Panc1 (cell line): ENCODE measurements at regions not wholly inside any gene's neighbourhood (a gene's known extent, or its start where the extent isn't known, plus 50 kb on each side); places are given as distances from the start of the nearest gene placed in this dataset.

ENCODE experiments used
- ATAC-seq: fragments of 200-7000 bp; cut with Tn5 transposase; 2 replicates; pipeline ENCODE4 v1.9.1; 2020; ENCODE audit warnings: mild to moderate bottlenecking, moderate library complexity
- BruUV-seq: library from RNA; stranded (reverse); fragments of 400-500 nt; replicated peaks from 2 replicates; lab custom pipeline; 2021; lab: Mats Ljungman, UMichigan
- CTCF ChIA-PET: fragments of 300-600 bp; sonication (Branson Sonifier 250); formaldehyde crosslinking; loops from one replicate; lab custom pipeline; 2022; ENCODE audit warnings: antibody characterized with exemption; lab: Charles Lee
- POLR2A ChIA-PET: fragments of 300-600 bp; sonication (Branson Sonifier 250); formaldehyde crosslinking; loops from one replicate; lab custom pipeline; 2022; ENCODE audit warnings: antibody characterized with exemption; lab: Charles Lee
- DNase-seq: peaks from one replicate; pipeline ENCODE4 v3.0.0-alpha.2; 2010; ENCODE audit warnings: low read depth, low spot score
- H3K27ac ChIP-seq: 2 replicates; pipeline ENCODE4 v1.5.1; 2011; ENCODE audit warnings: mild to moderate bottlenecking, low read length, inconsistent platforms
- H3K27me3 ChIP-seq: fragments of 200-500 bp; sonication (Bioruptor generic); 2 replicates; pipeline ENCODE4 v1.6.0; 2014; ENCODE audit warnings: low read length, inconsistent platforms; ENCODE audit not compliant: control insufficient read depth, insufficient read depth
- H3K36me3 ChIP-seq: fragments of 200-500 bp; sonication (Bioruptor generic); 2 replicates; pipeline ENCODE4 v1.5.1; 2014; ENCODE audit warnings: inconsistent platforms, mild to moderate bottlenecking, low read length, moderate library complexity; ENCODE audit not compliant: control insufficient read depth, insufficient read depth
- H3K4me1 ChIP-seq: 2 replicates; pipeline ENCODE4 v1.5.1; 2011; ENCODE audit warnings: inconsistent platforms, mild to moderate bottlenecking, low read length, moderate library complexity; ENCODE audit not compliant: control insufficient read depth, insufficient read depth
- H3K4me3 ChIP-seq, 2 experiments: 2 replicates each; pipeline ENCODE4 v1.5.1; 2011 to 2012; ENCODE audit warnings: low read depth in 2 of 2, low read length in 2 of 2, mild to moderate bottlenecking in 2 of 2, inconsistent platforms in 1 of 2, moderate library complexity in 1 of 2
- H3K9me3 ChIP-seq: fragments of 200-500 bp; sonication (Bioruptor generic); 2 replicates; pipeline ENCODE4 v1.5.1; 2014; ENCODE audit warnings: low read depth, mild to moderate bottlenecking, inconsistent platforms, low read length, moderate library complexity; ENCODE audit not compliant: control insufficient read depth, insufficient read depth
- POLR2AphosphoS5 ChIP-seq: IDR thresholded peaks from 2 replicates; pipeline ENCODE4 v1.6.1; 2012; ENCODE audit warnings: mild to moderate bottlenecking, low read depth, low read length, moderate library complexity
- REST ChIP-seq, 2 experiments: IDR thresholded peaks; 2 replicates each; pipeline ENCODE4 v1.6.1; 2011 to 2012; ENCODE audit warnings: low read depth in 2 of 2, control low read depth in 1 of 2, low read length in 1 of 2, mild to moderate bottlenecking in 1 of 2, moderate library complexity in 1 of 2; ENCODE audit not compliant: insufficient read depth in 1 of 2
- SIN3A ChIP-seq: IDR thresholded peaks from 2 replicates; pipeline ENCODE4 v1.6.1; 2012; ENCODE audit warnings: low read depth, mild to moderate bottlenecking, low read length, moderate library complexity, borderline replicate concordance; ENCODE audit not compliant: insufficient read depth
- TCF7L2 ChIP-seq: IDR thresholded peaks from 2 replicates; pipeline ENCODE4 v1.6.1; 2011; ENCODE audit warnings: mild to moderate bottlenecking, low read depth, low read length, inconsistent platforms
- in situ Hi-C: cut with HindIII; loops from 2 replicates; pipeline ENCODE4 v1.10.0; 2016; ENCODE audit warnings: low sequenced_read_pairs, low pct_unique_long_range_greater_than_20kb
- intact Hi-C: fragments of 100-400 bp; cut with micrococcal nuclease; formaldehyde crosslinking; loops from one replicate; pipeline ENCODE4 v1.10.0; 2022; ENCODE audit not compliant: unreplicated experiment
- TF ChIP-seq, protein P1 (sequence below): fragments of 450-650 bp; IDR thresholded peaks from 2 replicates; pipeline ENCODE4 v1.5.1; 2017; ENCODE audit warnings: mild to moderate bottlenecking

DNA sequence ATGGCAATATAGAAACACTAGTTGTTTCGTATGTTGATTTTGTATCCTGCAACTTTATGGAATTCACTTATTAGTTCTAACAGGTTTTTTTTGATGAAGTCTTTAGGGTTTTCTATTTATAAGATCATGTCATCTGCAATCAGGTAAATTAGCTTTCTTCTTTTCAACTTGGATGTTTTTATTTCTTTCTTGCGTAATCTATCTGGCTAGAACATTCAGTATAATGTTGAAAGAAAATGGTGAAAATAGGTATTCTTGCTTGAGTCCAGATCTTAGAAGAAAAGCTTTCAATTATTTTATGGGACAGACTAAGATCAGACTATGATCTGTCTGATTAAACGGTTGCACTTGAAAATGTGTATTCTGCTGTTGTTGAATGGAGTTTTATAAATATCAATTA is 820.8 kb upstream of the ADGRB3 start:
- in situ Hi-C loops: no loop called here
- DNase-seq: no peak
- intact Hi-C loops: no loop called here
- H3K4me1 ChIP-seq: no peaks in the 10 kb centered on the region
- no peaks in the 10 kb centered on the region for H3K36me3 ChIP-seq
- no peak overlapping the region for H3K4me3 ChIP-seq
- no peak for ATAC-seq
- no peak for TF ChIP-seq TCF7L2
- no peak for TF ChIP-seq SIN3A
- TF ChIP-seq, protein P1, sequence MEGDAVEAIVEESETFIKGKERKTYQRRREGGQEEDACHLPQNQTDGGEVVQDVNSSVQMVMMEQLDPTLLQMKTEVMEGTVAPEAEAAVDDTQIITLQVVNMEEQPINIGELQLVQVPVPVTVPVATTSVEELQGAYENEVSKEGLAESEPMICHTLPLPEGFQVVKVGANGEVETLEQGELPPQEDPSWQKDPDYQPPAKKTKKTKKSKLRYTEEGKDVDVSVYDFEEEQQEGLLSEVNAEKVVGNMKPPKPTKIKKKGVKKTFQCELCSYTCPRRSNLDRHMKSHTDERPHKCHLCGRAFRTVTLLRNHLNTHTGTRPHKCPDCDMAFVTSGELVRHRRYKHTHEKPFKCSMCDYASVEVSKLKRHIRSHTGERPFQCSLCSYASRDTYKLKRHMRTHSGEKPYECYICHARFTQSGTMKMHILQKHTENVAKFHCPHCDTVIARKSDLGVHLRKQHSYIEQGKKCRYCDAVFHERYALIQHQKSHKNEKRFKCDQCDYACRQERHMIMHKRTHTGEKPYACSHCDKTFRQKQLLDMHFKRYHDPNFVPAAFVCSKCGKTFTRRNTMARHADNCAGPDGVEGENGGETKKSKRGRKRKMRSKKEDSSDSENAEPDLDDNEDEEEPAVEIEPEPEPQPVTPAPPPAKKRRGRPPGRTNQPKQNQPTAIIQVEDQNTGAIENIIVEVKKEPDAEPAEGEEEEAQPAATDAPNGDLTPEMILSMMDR: no peak
- no peak for TF ChIP-seq REST (IDR thresholded peaks at IDR 0.05; ENCODE audit: insufficient read depth in 1 of 2, low read depth in 2 of 2, low read length in 1 of 2)
- no peak for TF ChIP-seq POLR2AphosphoS5
- ChIA-PET CTCF (no interaction called here), POLR2A (no interaction called here)
- peaks cover 16% of the 10 kb centered on the region; the same call in 1 of the 2 replicates for H3K9me3 ChIP-seq
- BruUV-seq: no TSS peak
- H3K27ac ChIP-seq: no peak overlapping the region
- no peaks in the 10 kb centered on the region for H3K27me3 ChIP-seq

DNA sequence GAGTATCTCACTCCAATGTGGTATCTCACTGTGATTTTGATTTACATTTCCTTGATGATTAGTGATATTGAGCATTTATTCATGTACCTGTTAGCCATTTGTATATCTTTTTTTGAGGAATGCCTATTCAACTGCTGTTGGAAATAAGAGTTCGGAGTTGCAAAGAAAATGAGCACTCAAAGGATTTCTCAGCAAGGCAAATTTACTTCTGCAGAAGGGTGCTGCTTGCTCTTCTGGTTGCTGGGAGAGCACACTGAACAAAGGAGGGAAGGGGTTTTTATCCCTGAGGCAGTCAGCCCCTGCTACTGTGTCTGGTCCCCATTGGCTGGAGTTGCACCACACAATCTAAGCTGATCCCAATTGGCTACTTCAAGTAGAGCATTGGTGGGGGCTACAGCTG is 822.4 kb upstream of the ADGRB3 start:
- intact Hi-C loops: no loop called here
- TF ChIP-seq SIN3A: no peak
- no peak for TF ChIP-seq TCF7L2
- TF ChIP-seq REST (IDR thresholded peaks at IDR 0.05; ENCODE audit: insufficient read depth in 1 of 2, low read depth in 2 of 2, low read length in 1 of 2): no peak
- no peak for TF ChIP-seq POLR2AphosphoS5
- TF ChIP-seq, protein P1: no peak
- ChIA-PET CTCF (no interaction called here), POLR2A (no interaction called here)
- no peaks in the 10 kb centered on the region for H3K4me1 ChIP-seq
- BruUV-seq: no TSS peak
- H3K27ac ChIP-seq: no peak overlapping the region
- DNase-seq (no peak), ATAC-seq (no peak)
- H3K9me3 ChIP-seq: peaks cover 16% of the 10 kb centered on the region; the same call in 1 of the 2 replicates
- H3K36me3 ChIP-seq: no peaks in the 10 kb centered on the region
- in situ Hi-C loops: no loop called here
- no peaks in the 10 kb centered on the region for H3K27me3 ChIP-seq
- H3K4me3 ChIP-seq: no peak overlapping the region
